ENCODE measurements at regions not wholly inside any gene's neighbourhood (a gene's known extent, or its start where the extent isn't known, plus 50 kb on each side); places are given as distances from the start of the nearest gene placed in this dataset.

DNA sequence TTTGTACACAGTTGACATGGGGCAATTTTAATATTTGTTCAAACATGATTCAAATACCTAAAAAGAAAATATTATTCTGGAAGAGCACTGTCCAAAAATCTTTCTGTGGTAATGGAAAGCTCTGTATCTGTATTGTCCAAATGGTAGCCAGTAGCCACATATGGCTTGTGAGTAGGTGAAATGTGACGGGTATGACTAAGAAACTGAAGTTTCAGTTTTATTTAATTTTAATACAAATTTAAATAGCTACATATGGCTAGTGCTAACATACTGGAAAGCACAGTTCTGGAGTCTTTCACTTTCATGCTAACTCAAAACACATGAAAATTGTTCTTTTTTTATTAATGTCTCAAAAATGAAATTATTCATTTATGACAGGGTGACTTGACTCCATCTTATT is 132.6 kb downstream of the PLK2 start:
- TF ChIP-seq GATA2 (IDR thresholded peaks at IDR 0.05; ENCODE audit: low read depth, low read length): no peak
- TF ChIP-seq GATA3 (IDR thresholded peaks at IDR 0.05; ENCODE audit: low read depth, low read length): no peak
